GM18868 (cell line): ENCODE measurements at regions not wholly inside any gene's neighbourhood (a gene's known extent, or its start where the extent isn't known, plus 50 kb on each side); places are given as distances from the start of the nearest gene placed in this dataset.

Experiments
- ATAC-seq: cut with Tn5 transposase; IDR thresholded peaks from one replicate; pipeline ENCODE4 v1.9.1; 2021; ENCODE audit warnings: mild to moderate bottlenecking, moderate library complexity; ENCODE audit not compliant: unreplicated experiment

DNA sequence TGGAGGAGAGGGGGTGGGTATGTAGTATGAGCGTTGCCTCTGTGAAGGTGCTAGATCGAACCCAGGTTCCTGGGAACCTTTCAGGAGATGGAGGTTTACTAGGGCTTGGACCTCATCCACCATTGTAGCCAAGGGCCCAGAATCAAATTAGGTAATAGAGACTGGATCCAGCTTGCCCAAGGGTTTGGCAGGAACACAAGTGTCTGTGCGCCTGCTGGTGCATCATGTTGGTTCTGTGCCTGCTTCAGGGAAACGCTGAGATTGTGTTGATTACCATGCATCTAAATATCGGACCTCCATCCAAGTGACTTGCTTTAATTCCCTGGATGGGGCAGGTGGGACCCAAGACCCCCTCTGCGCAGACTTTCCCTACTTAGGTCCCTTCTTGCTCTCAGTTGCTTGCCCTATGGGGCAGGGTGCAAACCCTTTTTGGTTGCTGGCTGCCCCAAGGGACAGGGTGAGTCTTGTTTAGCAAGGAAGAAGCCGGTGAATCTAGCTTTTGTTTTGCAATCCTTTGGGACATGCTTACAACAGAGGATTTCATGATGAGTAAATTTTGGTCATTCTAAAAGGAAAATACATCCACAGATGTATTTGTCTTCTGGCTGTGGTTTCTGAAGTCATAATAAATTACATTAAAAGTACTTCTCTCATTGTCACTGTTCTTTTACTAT lies 189.8 kb upstream of the PRICKLE1 start:
- no peak for ATAC-seq

DNA sequence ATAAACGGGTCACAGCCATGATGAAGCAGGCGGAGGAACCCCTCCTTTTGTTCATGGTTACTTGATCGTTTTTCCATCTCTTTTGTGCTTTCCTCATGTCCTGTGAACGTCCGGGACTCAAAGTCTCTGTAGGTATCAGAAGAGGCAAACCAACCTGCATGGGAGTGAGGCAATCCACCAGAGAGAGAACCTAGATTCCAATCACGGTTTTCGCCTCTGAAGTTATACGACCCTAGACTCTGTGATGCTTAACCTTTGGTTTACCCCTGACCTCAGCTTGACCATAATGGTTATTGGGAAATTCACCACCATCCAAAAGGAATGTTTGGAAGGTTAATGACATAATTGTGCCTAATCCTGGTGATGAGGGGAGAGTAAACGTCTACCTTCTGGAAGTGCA lies 186.8 kb upstream of the PRICKLE1 start:
- no peak for ATAC-seq

- no peak for ATAC-seq
Measured at GRCh38 chr12:42774238-42774637, 184.7 kb upstream of the PRICKLE1 start.

GRCh38 chr12:42770261-42770660 lies 180.7 kb upstream of the PRICKLE1 start:
- ATAC-seq: no peak

GRCh38 chr12:42769455-42769854 lies 179.9 kb upstream of the PRICKLE1 start:
- ATAC-seq: no peak

DNA sequence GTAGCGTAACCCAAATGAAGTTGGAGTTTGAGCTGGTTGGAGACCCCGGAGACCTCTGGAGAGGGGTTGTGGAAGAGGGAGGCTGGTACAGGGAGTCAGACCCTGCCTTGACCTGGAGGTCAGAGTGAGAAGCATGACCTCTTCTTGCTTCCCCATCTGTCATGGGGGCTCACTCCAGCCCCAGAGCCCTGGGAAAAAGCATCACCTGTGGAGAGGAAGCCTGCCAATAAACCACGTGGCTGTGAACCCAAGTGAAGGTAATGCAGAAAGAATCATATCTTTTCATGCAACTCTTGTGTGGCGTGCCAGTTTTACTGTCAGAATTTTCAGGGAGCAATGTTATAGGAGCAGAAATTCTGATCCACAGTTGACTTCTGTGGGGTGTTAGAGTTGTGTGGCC lies 178.5 kb upstream of the PRICKLE1 start:
- ATAC-seq: no peak

DNA sequence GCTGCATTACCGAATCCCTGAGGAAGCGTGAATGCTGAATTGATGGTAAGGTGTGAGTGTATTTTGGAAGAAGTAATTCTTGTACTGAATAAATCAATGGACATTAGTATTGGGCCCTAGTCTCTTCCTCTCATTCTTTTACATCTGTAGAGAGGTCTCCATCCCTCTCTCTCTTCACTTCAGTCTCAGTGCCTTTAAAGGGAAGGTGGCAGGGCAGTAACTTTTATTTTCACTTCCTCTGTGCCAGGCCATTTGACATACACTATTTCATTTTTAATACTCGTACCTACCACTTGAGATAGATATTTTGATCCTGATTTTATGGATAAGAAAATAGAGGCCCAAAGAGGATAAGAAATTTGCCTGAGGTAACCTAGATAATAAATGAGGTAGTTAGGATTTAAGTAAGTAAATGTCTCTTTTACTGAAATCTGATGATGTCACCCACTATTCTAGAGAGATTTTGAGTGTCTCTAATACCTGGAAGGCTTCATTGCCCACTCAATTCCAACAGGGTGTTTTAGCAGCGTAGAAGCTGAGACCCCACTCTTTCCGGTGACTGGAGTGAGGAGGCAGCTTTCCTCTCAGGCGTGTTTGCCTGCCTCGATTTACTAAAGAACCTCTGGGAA lies 177.9 kb upstream of the PRICKLE1 start:
- no peak for ATAC-seq

DNA sequence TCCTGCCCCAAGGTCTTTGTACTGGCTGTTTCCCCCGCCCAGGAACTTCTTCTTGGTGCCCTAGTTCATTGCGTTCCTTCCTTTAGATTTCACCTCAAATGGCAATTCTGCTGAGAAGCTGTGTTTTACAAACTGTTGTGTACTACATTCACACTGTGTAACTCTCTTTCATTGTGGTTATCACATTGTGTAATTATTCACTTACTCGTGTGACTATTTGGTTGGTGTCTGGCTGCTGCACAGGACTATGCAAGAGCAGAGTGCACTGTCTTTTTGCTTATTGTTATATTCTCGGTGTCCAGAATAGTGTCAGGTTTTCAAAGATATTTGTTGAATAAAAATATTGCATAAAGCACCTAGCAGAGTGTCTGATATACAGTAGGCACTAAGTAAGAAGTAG lies 177.2 kb upstream of the PRICKLE1 start:
- no peak for ATAC-seq

DNA sequence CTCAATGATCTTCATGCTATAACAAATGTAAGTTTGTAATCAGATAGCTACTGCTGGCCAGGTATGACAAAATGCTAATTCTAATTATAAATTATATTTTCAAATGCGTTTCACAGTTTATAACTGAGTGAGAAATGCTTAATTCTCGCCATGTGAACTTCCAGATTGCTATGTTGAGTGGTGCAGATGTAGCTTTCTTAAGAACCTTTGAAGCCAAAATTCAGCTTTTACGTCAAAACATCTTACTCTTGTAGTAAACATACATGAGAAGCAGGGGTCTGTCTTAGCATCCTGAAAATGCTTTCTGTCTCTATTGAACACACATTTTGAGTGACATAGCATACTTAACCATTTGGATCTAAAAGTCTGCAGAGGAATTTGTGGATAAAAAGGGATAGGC lies 176.5 kb upstream of the PRICKLE1 start:
- ATAC-seq: no peak

GRCh38 chr12:42763682-42764081 lies 174.1 kb upstream of the PRICKLE1 start:
- ATAC-seq: no peak

- ATAC-seq: peak; percentile 8
Measured at GRCh38 chr12:42762395-42762925, 172.9 kb upstream of the PRICKLE1 start.

GRCh38 chr12:42761601-42762350 lies 172.2 kb upstream of the PRICKLE1 start:
- ATAC-seq: peak; percentile 33

DNA sequence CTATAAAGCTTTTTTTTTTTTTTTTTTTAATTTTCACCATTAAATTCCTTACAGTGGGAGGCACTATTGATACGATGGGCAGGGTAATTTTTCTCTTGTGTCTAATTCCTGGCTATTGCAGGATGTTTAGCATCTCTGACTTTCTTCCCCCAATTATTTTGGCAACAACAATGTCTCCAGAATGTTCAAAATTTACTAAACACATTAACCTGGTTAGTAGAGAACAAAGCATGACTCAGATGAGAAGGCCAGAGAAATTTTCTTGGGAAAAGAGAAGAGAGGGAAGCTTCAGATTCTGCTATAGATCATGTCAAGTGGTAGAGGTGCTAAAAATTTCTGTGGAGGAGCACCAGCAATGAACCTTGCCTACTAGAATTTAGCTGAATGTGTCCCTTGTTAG lies 171.5 kb upstream of the PRICKLE1 start:
- ATAC-seq: no peak

GRCh38 chr12:42760550-42760949 lies 171.0 kb upstream of the PRICKLE1 start:
- no peak for ATAC-seq

DNA sequence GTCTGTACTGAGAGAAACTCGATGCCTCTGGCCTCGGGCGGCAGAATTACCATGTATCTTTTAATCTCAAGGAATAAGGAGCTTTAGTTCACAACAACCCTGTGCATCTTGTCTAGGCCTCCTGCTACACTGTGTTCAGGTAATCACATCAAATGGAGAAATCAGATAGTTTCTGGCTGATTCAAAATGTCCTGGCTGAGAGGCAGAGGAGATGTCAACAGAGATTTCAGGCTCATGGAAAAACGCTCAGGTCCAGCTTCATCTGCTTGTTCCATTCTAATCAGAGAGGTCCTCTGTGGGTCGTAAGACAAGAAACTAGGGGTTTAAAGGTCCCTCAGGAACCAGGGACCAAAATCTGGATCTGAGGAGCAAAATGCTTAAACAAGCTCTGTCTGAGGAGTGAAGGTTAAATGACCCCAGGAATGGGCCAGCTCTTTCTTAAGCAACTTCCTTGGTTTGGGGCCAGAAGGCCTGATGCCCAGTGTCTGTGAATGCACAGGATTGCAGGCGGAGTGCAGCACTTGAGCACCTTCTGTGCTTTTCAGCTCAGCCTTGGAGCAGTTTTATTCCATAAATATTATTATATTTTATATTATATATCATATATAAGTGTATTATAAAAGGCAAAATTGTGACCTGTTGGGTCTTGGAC lies 170.2 kb upstream of the PRICKLE1 start:
- no peak for ATAC-seq

GRCh38 chr12:42758806-42759205 lies 169.3 kb upstream of the PRICKLE1 start:
- no peak for ATAC-seq

- no peak for ATAC-seq
Measured at GRCh38 chr12:42757624-42758119, 168.1 kb upstream of the PRICKLE1 start.

GRCh38 chr12:42756841-42757623 lies 167.5 kb upstream of the PRICKLE1 start:
- ATAC-seq: no peak

GRCh38 chr12:42750356-42750755 lies 160.8 kb upstream of the PRICKLE1 start:
- ATAC-seq: no peak

GRCh38 chr12:42749239-42749638 lies 159.7 kb upstream of the PRICKLE1 start:
- no peak for ATAC-seq
